ENCODE measurements at regions not wholly inside any gene's neighbourhood (a gene's known extent, or its start where the extent isn't known, plus 50 kb on each side); places are given as distances from the start of the nearest gene placed in this dataset.

GRCh38 chr10:78190051-78190825 lies 156.6 kb downstream of the RPS24 start:
- Histone ChIP-seq H3K4me1 (ENCODE audit: control insufficient read depth in 1 of 2, extremely low read depth in 1 of 2, insufficient read depth in 2 of 2, low read length in 2 of 2) (peaks cover 0 to 2% of the 10 kb centered on the region in 2 experiments), H3K27me3 (replicated peaks in 1 of 2; ENCODE audit: control insufficient read depth in 2 of 2, extremely low read depth in 1 of 2, insufficient read depth in 2 of 2, low read length in 1 of 2) (peaks cover 0 to 13% of the 10 kb centered on the region in 2 experiments), H3K4me3 (ENCODE audit: control insufficient read depth in 1 of 2, extremely low read depth in 1 of 2, low read length in 1 of 2) (no peak overlapping the region), H3K27ac (ENCODE audit: low read length) (no peak overlapping the region), H3K36me3 (ENCODE audit: control insufficient read depth in 2 of 2, extremely low read depth in 1 of 2, insufficient read depth in 1 of 2, low read length in 1 of 2) (no peaks in the 10 kb centered on the region), H3K9me3 (no peaks in the 10 kb centered on the region)
- WGBS (ENCODE audit: insufficient coverage): 78% methylated on average over 5 of the region's 10 CpGs
- Mint-ChIP-seq H3K27ac (no peak overlapping the region), H3K4me1 (no peaks in the 10 kb centered on the region), H3K9me3 (peaks cover 3 to 11% (median 4%) of the 10 kb centered on the region in 3 donors), H3K27me3 (peaks cover 0 to 4% of the 10 kb centered on the region in 2 donors), H3K36me3 (no peaks in the 10 kb centered on the region), H3K4me3 (no peak overlapping the region)
- DNase-seq: no peak
- POLR2A ChIA-PET: no interaction called here
- no peak for ATAC-seq (replicated peaks in 1 of 4)
- CTCF ChIA-PET: no interaction called here

GRCh38 chr10:78191301-78191700 lies 157.6 kb downstream of the RPS24 start:
- ChIA-PET POLR2A (no interaction called here), CTCF (no interaction called here)
- no peak overlapping the region for H3K27ac Mint-ChIP-seq

GRCh38 chr10:78193189-78193588 lies 159.5 kb downstream of the RPS24 start:
- no peak overlapping the region for H3K27ac ChIP-seq (ENCODE audit: low read length)
- CTCF ChIA-PET: no interaction called here
- Mint-ChIP-seq H3K36me3 (no peaks in the 10 kb centered on the region), H3K4me1 (no peaks in the 10 kb centered on the region), H3K27me3 (peaks cover 0 to 4% of the 10 kb centered on the region in 2 donors), H3K4me3 (no peak overlapping the region), H3K27ac (no peak overlapping the region), H3K9me3 (peaks cover 3 to 11% (median 4%) of the 10 kb centered on the region in 3 donors)
- DNase-seq (no peak), ATAC-seq (replicated peaks in 1 of 4) (no peak)
- H3K36me3 ChIP-seq (ENCODE audit: control insufficient read depth in 2 of 2, extremely low read depth in 1 of 2, insufficient read depth in 1 of 2, low read length in 1 of 2): no peaks in the 10 kb centered on the region
- POLR2A ChIA-PET: no interaction called here
- peaks cover 0 to 21% of the 10 kb centered on the region in 2 experiments for H3K27me3 ChIP-seq (replicated peaks in 1 of 2; ENCODE audit: control insufficient read depth in 2 of 2, extremely low read depth in 1 of 2, insufficient read depth in 2 of 2, low read length in 1 of 2)
- peaks cover 0 to 2% of the 10 kb centered on the region in 2 experiments for H3K4me1 ChIP-seq (ENCODE audit: control insufficient read depth in 1 of 2, extremely low read depth in 1 of 2, insufficient read depth in 2 of 2, low read length in 2 of 2)
- WGBS (ENCODE audit: insufficient coverage): no CpG with 5 or more reads among the region's 1 CpG
- no peaks in the 10 kb centered on the region for H3K9me3 ChIP-seq
- no peak overlapping the region for H3K4me3 ChIP-seq (ENCODE audit: control insufficient read depth in 1 of 2, extremely low read depth in 1 of 2, low read length in 1 of 2)

More at GRCh38 chr10:78191301-78191700, 157.6 kb downstream of the RPS24 start:
- no peak for DNase-seq
- Mint-ChIP-seq H3K4me1 (no peaks in the 10 kb centered on the region), H3K4me3 (no peak overlapping the region), H3K36me3 (no peaks in the 10 kb centered on the region), H3K27me3 (peaks cover 0 to 4% of the 10 kb centered on the region in 2 donors), H3K9me3 (peaks cover 3 to 11% (median 4%) of the 10 kb centered on the region in 3 donors)
- H3K27me3 ChIP-seq (replicated peaks in 1 of 2; ENCODE audit: control insufficient read depth in 2 of 2, extremely low read depth in 1 of 2, insufficient read depth in 2 of 2, low read length in 1 of 2): peaks cover 0 to 20% of the 10 kb centered on the region in 2 experiments
- 100% methylated on average over 1 of the region's 3 CpGs for WGBS (ENCODE audit: insufficient coverage)
- H3K4me3 ChIP-seq (ENCODE audit: control insufficient read depth in 1 of 2, extremely low read depth in 1 of 2, low read length in 1 of 2): no peak overlapping the region
- no peaks in the 10 kb centered on the region for H3K36me3 ChIP-seq (ENCODE audit: control insufficient read depth in 2 of 2, extremely low read depth in 1 of 2, insufficient read depth in 1 of 2, low read length in 1 of 2)
- ATAC-seq (replicated peaks in 1 of 4): no peak
- H3K9me3 ChIP-seq: no peaks in the 10 kb centered on the region
- peaks cover 0 to 2% of the 10 kb centered on the region in 2 experiments for H3K4me1 ChIP-seq (ENCODE audit: control insufficient read depth in 1 of 2, extremely low read depth in 1 of 2, insufficient read depth in 2 of 2, low read length in 2 of 2)
- H3K27ac ChIP-seq (ENCODE audit: low read length): no peak overlapping the region

- peaks cover 0 to 2% of the 10 kb centered on the region in 2 experiments for H3K4me1 ChIP-seq (ENCODE audit: control insufficient read depth in 1 of 2, extremely low read depth in 1 of 2, insufficient read depth in 2 of 2, low read length in 2 of 2)
- no peaks in the 10 kb centered on the region for H3K9me3 ChIP-seq
- Mint-ChIP-seq H3K4me1 (no peaks in the 10 kb centered on the region), H3K9me3 (peaks cover 3 to 11% (median 4%) of the 10 kb centered on the region in 3 donors), H3K27ac (no peak overlapping the region), H3K36me3 (no peaks in the 10 kb centered on the region), H3K27me3 (peaks cover 0 to 4% of the 10 kb centered on the region in 2 donors), H3K4me3 (no peak overlapping the region)
- H3K36me3 ChIP-seq (ENCODE audit: control insufficient read depth in 2 of 2, extremely low read depth in 1 of 2, insufficient read depth in 1 of 2, low read length in 1 of 2): no peaks in the 10 kb centered on the region
- WGBS (ENCODE audit: insufficient coverage): 83% methylated on average over 3 of the region's 4 CpGs
- ATAC-seq (replicated peaks in 1 of 4): no peak
- POLR2A ChIA-PET: no interaction called here
- DNase-seq: no peak
- peaks cover 0 to 21% of the 10 kb centered on the region in 2 experiments for H3K27me3 ChIP-seq (replicated peaks in 1 of 2; ENCODE audit: control insufficient read depth in 2 of 2, extremely low read depth in 1 of 2, insufficient read depth in 2 of 2, low read length in 1 of 2)
- H3K4me3 ChIP-seq (ENCODE audit: control insufficient read depth in 1 of 2, extremely low read depth in 1 of 2, low read length in 1 of 2): no peak overlapping the region
- H3K27ac ChIP-seq (ENCODE audit: low read length): no peak overlapping the region
- CTCF ChIA-PET: no interaction called here
Observed at GRCh38 chr10:78194050-78194449, 160.4 kb downstream of the RPS24 start.

DNA sequence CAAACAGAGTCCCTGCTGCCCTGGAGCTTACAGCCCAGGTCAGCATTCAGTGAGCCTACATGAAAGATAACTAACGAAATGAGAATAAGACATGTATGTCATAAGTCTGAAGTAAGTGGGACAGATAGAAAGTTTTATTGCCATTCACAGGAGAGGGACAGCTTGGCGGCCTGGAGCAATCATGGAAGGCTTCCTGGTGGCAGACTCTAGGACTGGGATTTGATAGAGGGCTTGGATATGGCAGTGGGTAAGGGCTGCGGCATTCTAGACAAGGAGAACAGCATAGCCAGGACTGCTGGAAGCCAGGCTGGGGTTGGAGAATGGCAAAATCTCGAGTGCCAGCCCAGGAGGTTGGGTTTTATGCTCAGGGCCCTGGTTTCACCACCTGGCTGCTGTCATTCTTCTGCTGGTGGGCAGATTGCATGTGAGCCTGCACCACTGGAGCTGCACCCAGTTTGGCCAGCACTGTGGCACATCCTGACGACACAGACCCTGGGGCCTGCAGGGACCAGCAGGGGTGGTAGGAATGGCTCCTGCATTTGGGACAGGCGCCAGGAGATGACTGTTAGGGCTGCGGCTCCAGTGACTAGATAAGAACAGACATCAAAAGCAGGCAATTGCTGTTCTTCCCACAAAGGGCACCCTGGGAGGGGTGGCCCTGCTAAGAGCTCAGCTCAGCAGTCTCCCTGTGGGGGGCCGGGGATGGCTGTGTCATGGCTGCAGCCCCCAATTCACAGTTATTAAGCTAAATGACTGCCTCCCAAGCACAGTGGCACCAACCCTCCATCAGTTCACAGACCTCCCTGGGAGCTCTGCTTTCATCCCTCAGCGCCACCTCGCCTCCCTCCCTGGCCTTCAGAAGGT lies 161.1 kb downstream of the RPS24 start:
- H3K27me3 ChIP-seq (replicated peaks in 1 of 2; ENCODE audit: control insufficient read depth in 2 of 2, extremely low read depth in 1 of 2, insufficient read depth in 2 of 2, low read length in 1 of 2): peaks cover 0 to 21% of the 10 kb centered on the region in 2 experiments
- ChIA-PET CTCF (no interaction called here), POLR2A (no interaction called here)
- H3K9me3 ChIP-seq: no peaks in the 10 kb centered on the region
- no peaks in the 10 kb centered on the region for H3K36me3 ChIP-seq (ENCODE audit: control insufficient read depth in 2 of 2, extremely low read depth in 1 of 2, insufficient read depth in 1 of 2, low read length in 1 of 2)
- H3K4me1 ChIP-seq (ENCODE audit: control insufficient read depth in 1 of 2, extremely low read depth in 1 of 2, insufficient read depth in 2 of 2, low read length in 2 of 2): peaks cover 0 to 2% of the 10 kb centered on the region in 2 experiments
- H3K27me3 Mint-ChIP-seq: peaks cover 0 to 4% of the 10 kb centered on the region in 2 donors
- ATAC-seq (replicated peaks in 1 of 4) (no peak), DNase-seq (no peak)
- H3K27ac ChIP-seq (ENCODE audit: low read length): no peak overlapping the region
- no peaks in the 10 kb centered on the region for H3K36me3 Mint-ChIP-seq
- no peak overlapping the region for H3K27ac Mint-ChIP-seq
- H3K4me1 Mint-ChIP-seq: no peaks in the 10 kb centered on the region
- WGBS (ENCODE audit: insufficient coverage): 69% methylated on average over 7 of the region's 10 CpGs
- H3K4me3 Mint-ChIP-seq: no peak overlapping the region
- H3K4me3 ChIP-seq (ENCODE audit: control insufficient read depth in 1 of 2, extremely low read depth in 1 of 2, low read length in 1 of 2): no peak overlapping the region
- peaks cover 3 to 11% (median 4%) of the 10 kb centered on the region in 3 donors for H3K9me3 Mint-ChIP-seq

DNA sequence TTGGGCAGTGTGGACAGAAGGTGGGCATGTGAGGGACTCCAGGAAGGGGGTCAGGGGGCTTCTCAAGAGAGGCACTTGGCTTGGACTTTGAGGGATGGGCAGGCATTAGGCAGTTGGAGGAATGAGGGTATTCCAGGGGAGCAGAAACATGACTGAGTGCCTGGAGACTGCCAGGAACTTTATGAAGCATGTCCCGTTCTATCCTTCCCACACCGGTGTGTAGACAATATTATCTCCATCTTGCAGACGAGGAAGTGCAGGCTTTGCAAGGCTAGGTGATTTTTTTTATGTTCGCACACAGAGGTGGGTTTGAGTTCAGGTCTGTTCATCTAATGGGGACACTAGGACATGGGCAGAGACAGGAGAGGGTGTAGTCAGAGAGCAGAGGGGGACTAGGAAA lies 162.7 kb downstream of the RPS24 start:
- Histone ChIP-seq H3K4me1 (ENCODE audit: control insufficient read depth in 1 of 2, extremely low read depth in 1 of 2, insufficient read depth in 2 of 2, low read length in 2 of 2) (no peaks in the 10 kb centered on the region), H3K4me3 (ENCODE audit: control insufficient read depth in 1 of 2, extremely low read depth in 1 of 2, low read length in 1 of 2) (no peak overlapping the region), H3K27me3 (replicated peaks in 1 of 2; ENCODE audit: control insufficient read depth in 2 of 2, extremely low read depth in 1 of 2, insufficient read depth in 2 of 2, low read length in 1 of 2) (peaks cover 0 to 21% of the 10 kb centered on the region in 2 experiments), H3K27ac (ENCODE audit: low read length) (no peak overlapping the region), H3K9me3 (no peaks in the 10 kb centered on the region), H3K36me3 (ENCODE audit: control insufficient read depth in 2 of 2, extremely low read depth in 1 of 2, insufficient read depth in 1 of 2, low read length in 1 of 2) (no peaks in the 10 kb centered on the region)
- Mint-ChIP-seq H3K4me1 (no peaks in the 10 kb centered on the region), H3K27ac (no peak overlapping the region), H3K9me3 (peaks cover 3 to 11% (median 4%) of the 10 kb centered on the region in 3 donors), H3K36me3 (no peaks in the 10 kb centered on the region), H3K4me3 (no peak overlapping the region), H3K27me3 (peaks cover 0 to 4% of the 10 kb centered on the region in 2 donors)
- DNase-seq (no peak), ATAC-seq (replicated peaks in 1 of 4) (no peak)
- WGBS (ENCODE audit: insufficient coverage): 80% methylated on average over 3 of the region's 4 CpGs
- ChIA-PET CTCF (no interaction called here), POLR2A (no interaction called here)

All from T-cell (primary cell).